GM12874 (cell line): ENCODE measurements at regions not wholly inside any gene's neighbourhood (a gene's known extent, or its start where the extent isn't known, plus 50 kb on each side); places are given as distances from the start of the nearest gene placed in this dataset.

Experiments used
- CTCF ChIP-seq: IDR thresholded peaks from 2 replicates; pipeline ENCODE4 v1.5.1; 2011; ENCODE audit warnings: low read depth, mild to moderate bottlenecking, control low read depth, low read length, moderate library complexity; ENCODE audit not compliant: insufficient read depth

- no peak for TF ChIP-seq CTCF
Measured at GRCh38 chr20:60803335-60804055, 448.6 kb upstream of the CDH4 start.

- TF ChIP-seq CTCF = no peak
Measured at GRCh38 chr20:60804240-60804917, 447.7 kb upstream of the CDH4 start.

- no peak for TF ChIP-seq CTCF
Measured at GRCh38 chr20:60804918-60805630, 447.0 kb upstream of the CDH4 start.

GRCh38 chr20:60806354-60806753 is 445.7 kb upstream of the CDH4 start:
- TF ChIP-seq CTCF = no peak

GRCh38 chr20:60806824-60807223 is 445.2 kb upstream of the CDH4 start:
- no peak for TF ChIP-seq CTCF

GRCh38 chr20:60808003-60808672 is 443.9 kb upstream of the CDH4 start:
- TF ChIP-seq CTCF = no peak

GRCh38 chr20:60808701-60809100 is 443.4 kb upstream of the CDH4 start:
- no peak for TF ChIP-seq CTCF
